Natural killer cell treated with Interleukin-12 subunit alpha and Interleukin-12 subunit beta and Interleukin-15 and Interleukin-18, amount 100 ng/mL, for 72 hours (primary cell): ENCODE measurements at regions not wholly inside any gene's neighbourhood (a gene's known extent, or its start where the extent isn't known, plus 50 kb on each side); places are given as distances from the start of the nearest gene placed in this dataset.
A peak's percentile ranks its signal among the peaks of the same experiment; 100 is the strongest.

Experiments used
- ATAC-seq, 2 donors: fragments of 150-1000 bp; cut with Tn5 transposase in 1 of 2; sonication (Bioruptor Pico), chemical (Tn5 transposase) in 1 of 2; 2 replicates each; pipeline ENCODE4 v1.10.0; 2021
- DNase-seq: peaks from one replicate; pipeline ENCODE4 v3.0.0; 2022; ENCODE audit warnings: low spot score
- H3K27ac Mint-ChIP-seq, 2 donors: 1 replicate in 1 of 2; 2 replicates in 1 of 2; pipeline ENCODE4 v1.8.0; 2022; ENCODE audit warnings: mixed read lengths in 2 of 2, mild to moderate bottlenecking in 1 of 2, moderate library complexity in 1 of 2
- H3K27me3 Mint-ChIP-seq, 2 donors: 1 replicate in 1 of 2; 2 replicates in 1 of 2; pipeline ENCODE4 v1.8.0; 2022; ENCODE audit warnings: mixed read lengths in 2 of 2
- H3K36me3 Mint-ChIP-seq: one replicate; pipeline ENCODE4 v1.8.0; 2022; ENCODE audit warnings: mixed read lengths
- H3K4me1 Mint-ChIP-seq, 2 donors: 1 replicate in 1 of 2; 2 replicates in 1 of 2; pipeline ENCODE4 v1.8.0; 2022; ENCODE audit warnings: low read depth in 2 of 2, mixed read lengths in 2 of 2, mild to moderate bottlenecking in 1 of 2
- H3K4me3 Mint-ChIP-seq: one replicate; pipeline ENCODE4 v1.8.0; 2022; ENCODE audit warnings: mixed read lengths
- H3K9me3 Mint-ChIP-seq: 2 replicates; pipeline ENCODE4 v1.8.0; 2022; ENCODE audit warnings: mixed read lengths

- no peaks in the 10 kb centered on the region for H3K9me3 Mint-ChIP-seq
- ATAC-seq (no peak), DNase-seq (no peak)
- no peak overlapping the region for H3K4me3 Mint-ChIP-seq
- H3K4me1 Mint-ChIP-seq = no peaks in the 10 kb centered on the region
- H3K27ac Mint-ChIP-seq = no peak overlapping the region
- H3K27me3 Mint-ChIP-seq = peaks cover 0 to 13% of the 10 kb centered on the region in 2 donors
- H3K36me3 Mint-ChIP-seq = no peaks in the 10 kb centered on the region
Measured at GRCh38 chr6:138570725-138571029, 71.4 kb upstream of the NHSL1 start.

DNA sequence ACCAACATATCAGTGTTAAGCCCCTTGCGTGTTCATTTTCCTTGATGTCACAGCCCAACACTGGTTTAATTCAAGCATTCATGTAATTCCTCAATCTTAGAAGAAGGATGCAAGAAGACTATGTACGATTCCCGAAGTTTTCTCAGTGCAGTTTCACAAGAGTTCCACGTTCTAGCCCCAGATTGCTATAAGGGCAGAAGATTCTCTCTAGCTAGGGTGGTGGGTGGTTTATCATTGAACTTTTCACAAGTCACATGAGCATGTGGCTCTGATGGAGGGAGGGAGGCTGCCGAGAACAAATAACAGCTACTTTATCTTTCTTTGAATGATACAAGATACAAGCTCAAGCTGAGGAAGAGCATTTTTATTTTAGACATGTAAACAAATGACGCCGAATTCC lies 71.9 kb upstream of the NHSL1 start:
- peaks cover 0 to 13% of the 10 kb centered on the region in 2 donors for H3K27me3 Mint-ChIP-seq
- no peaks in the 10 kb centered on the region for H3K9me3 Mint-ChIP-seq
- H3K4me3 Mint-ChIP-seq = no peak overlapping the region
- H3K4me1 Mint-ChIP-seq = no peaks in the 10 kb centered on the region
- DNase-seq (no peak), ATAC-seq (no peak)
- H3K27ac Mint-ChIP-seq = no peak overlapping the region
- no peaks in the 10 kb centered on the region for H3K36me3 Mint-ChIP-seq

DNA sequence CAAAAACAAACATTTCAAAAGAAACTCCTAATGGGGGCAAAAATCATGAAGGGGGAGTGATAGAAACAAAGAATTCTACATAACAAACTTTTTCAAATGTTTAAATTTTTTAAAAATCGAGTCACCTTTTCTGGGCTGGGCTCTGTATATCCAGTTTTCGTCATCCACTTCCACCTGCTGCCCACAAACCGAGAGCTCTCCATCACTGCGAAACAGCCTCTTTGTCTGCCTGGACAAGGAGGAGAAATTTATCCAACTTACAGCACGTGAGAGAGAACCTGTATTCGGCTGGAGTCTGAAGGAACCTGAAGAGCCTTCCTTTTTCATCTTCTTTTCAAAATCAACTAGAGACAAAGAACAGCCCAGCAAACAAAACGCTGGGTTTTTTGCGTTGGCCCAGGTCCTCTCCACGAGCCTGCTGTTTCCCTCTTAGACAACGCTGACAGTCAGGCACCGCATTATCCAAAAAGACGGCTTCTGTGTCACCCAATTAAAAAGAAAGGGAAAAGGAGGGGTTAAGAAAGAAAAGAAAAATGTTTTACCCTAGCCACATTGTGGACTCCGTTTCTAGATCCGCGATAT lies 72.4 kb upstream of the NHSL1 start:
- H3K27ac Mint-ChIP-seq = no peak overlapping the region
- DNase-seq = no peak
- H3K27me3 Mint-ChIP-seq = peaks cover 0 to 15% of the 10 kb centered on the region in 2 donors
- no peak for ATAC-seq
- H3K4me3 Mint-ChIP-seq = no peak overlapping the region
- no peaks in the 10 kb centered on the region for H3K9me3 Mint-ChIP-seq
- no peaks in the 10 kb centered on the region for H3K4me1 Mint-ChIP-seq
- H3K36me3 Mint-ChIP-seq = no peaks in the 10 kb centered on the region

DNA sequence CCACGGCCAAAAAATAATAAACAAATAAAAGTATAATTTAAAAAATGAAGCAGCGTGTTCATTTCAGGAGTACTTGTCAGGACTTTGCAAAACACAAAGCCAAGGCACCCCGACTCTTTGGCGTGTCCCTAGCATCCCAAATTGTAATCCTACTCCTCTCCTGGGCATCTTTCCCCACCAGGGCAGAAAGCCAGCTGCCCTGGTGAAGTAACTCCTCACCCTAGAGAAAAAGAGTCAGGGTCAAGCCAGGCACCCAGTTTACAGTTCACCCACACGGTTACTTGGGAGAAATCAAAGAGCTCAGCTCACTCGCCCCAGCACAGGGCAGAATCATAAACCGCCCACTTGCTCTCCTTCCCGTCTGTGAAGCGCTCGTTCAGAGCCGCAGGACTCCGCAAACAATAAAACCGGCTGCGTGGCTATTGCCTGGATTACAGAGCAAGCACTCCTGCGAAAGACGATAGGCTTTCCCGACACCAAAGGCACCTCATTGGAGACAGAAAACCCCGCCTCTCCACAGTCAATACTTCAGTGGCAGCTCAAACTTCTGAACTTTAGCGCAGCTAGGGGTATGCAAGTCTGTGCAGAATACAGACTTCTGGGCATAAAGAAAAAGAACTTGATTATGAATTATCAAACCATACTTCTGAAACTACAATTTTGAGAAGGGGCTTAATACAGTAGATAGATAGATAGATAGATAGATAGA lies 73.0 kb upstream of the NHSL1 start:
- Mint-ChIP-seq H3K36me3 (no peaks in the 10 kb centered on the region), H3K27me3 (peaks cover 0 to 15% of the 10 kb centered on the region in 2 donors), H3K4me3 (no peak overlapping the region), H3K4me1 (no peaks in the 10 kb centered on the region), H3K9me3 (no peaks in the 10 kb centered on the region), H3K27ac (no peak overlapping the region)
- ATAC-seq = no peak
- DNase-seq = no peak

DNA sequence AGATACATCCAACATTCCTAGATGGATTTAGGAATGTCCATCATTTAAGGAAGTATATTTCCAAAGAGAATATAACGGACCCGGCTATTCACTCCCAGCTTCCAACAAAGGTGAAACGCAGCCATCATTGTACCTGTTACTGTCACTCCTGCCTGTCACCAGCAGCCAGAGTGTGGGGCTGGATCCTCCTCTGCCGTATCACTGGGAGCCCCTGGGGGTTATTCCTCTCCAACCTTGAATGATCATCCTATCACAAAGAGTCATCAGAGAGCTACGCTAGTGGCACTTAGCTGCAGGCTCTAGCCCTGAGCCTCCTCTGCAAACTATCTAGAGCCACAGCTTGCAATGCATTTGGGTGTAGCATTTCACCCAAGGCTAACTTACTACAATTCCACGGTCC lies 73.6 kb upstream of the NHSL1 start:
- Mint-ChIP-seq H3K27me3 (peaks cover 0 to 13% of the 10 kb centered on the region in 2 donors), H3K4me3 (no peak overlapping the region)

GRCh38 chr6:138575257-138575656 lies 76.0 kb upstream of the NHSL1 start:
- H3K36me3 Mint-ChIP-seq = no peaks in the 10 kb centered on the region
- DNase-seq (no peak), ATAC-seq (no peak)
- no peaks in the 10 kb centered on the region for H3K9me3 Mint-ChIP-seq
- H3K4me1 Mint-ChIP-seq = no peaks in the 10 kb centered on the region
- no peak overlapping the region for H3K4me3 Mint-ChIP-seq
- H3K27ac Mint-ChIP-seq = no peak overlapping the region
- H3K27me3 Mint-ChIP-seq = peaks cover 0 to 9% of the 10 kb centered on the region in 2 donors

More for the DNA sequence above, 73.6 kb upstream of the NHSL1 start:
- no peak for DNase-seq
- no peak for ATAC-seq
- Mint-ChIP-seq H3K27ac (no peak overlapping the region), H3K4me1 (no peaks in the 10 kb centered on the region), H3K36me3 (no peaks in the 10 kb centered on the region), H3K9me3 (no peaks in the 10 kb centered on the region)

DNA sequence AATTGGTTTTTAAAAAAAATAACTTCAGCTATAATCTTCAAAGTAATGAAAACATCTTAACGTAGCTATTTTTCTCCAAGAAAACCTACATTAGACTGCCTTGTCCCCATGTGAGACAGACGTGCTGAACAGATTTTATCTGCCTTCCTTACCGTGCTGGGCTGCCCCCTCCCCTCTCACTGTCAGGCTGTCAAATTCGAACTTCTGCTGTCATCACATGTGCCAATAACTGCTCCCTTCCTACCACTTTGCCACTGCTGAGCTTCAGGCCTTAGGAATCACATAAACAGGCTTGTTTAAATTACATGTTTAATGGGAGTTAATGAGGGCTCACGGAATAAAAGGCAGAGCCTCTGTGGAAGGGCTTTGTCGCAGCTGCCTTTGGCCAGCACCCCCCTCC lies 77.0 kb upstream of the NHSL1 start:
- Mint-ChIP-seq H3K4me3 (no peak overlapping the region), H3K27me3 (peaks cover 0 to 9% of the 10 kb centered on the region in 2 donors), H3K4me1 (no peaks in the 10 kb centered on the region), H3K36me3 (no peaks in the 10 kb centered on the region), H3K9me3 (no peaks in the 10 kb centered on the region), H3K27ac (no peak overlapping the region)
- DNase-seq (no peak), ATAC-seq (no peak)

DNA sequence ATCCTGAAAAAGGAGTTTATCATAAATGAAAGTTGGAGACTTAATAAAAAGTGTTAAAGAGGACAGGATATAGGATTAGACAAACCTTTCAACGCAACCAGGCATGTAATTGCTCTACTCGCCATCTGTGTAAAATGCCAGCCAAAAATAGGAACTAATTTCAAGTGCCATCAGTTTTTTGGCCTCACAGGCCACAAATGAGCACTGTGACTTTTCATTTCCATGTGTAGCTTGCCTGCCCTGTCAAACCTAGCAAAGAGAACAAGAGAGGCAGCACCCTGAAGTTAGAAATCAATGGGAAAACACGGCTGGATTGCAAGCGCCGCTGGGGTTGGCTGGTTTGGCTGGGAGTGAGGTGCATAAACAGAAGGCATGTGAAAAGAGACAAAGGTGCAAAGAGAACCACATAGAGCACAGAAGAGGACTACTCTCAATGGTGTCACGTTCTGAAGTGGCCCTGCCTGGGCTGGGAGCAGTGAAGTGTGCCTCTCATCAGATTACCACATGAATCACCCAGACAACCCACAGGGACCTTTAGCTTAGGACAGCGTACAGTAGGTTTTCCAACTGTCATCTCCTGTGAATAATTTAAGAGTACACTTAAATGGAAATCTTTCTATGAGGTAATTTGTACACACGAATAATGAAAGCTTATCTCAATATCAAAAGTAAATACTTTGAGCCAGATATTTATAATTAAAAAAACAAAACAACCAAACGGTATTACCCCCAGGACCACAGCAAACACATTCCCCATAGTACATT lies 78.0 kb upstream of the NHSL1 start:
- Mint-ChIP-seq H3K9me3 (no peaks in the 10 kb centered on the region), H3K4me1 (no peaks in the 10 kb centered on the region), H3K36me3 (no peaks in the 10 kb centered on the region), H3K4me3 (no peak overlapping the region), H3K27me3 (peaks cover 0 to 5% of the 10 kb centered on the region in 2 donors), H3K27ac (no peak overlapping the region)
- DNase-seq (no peak), ATAC-seq (no peak)

DNA sequence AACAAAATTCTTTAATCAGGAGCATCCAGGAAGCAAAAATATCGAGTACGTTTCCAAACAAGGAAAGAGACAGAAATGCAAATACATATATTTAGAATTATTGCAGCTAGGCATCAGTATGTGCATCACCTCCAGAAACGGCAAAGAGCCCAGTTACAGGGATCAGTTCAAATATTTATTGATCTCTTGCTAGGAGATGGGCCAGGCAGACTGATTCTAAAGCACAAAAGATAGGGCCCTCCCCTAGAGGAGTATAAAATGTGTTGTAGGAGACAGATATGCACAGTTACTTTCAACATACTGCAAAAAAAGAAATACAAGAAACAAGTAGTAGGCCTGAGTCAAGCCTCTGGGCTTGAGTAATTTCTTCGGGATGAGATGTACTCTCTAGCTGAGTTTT lies 80.7 kb upstream of the NHSL1 start:
- no peak overlapping the region for H3K4me3 Mint-ChIP-seq

DNA sequence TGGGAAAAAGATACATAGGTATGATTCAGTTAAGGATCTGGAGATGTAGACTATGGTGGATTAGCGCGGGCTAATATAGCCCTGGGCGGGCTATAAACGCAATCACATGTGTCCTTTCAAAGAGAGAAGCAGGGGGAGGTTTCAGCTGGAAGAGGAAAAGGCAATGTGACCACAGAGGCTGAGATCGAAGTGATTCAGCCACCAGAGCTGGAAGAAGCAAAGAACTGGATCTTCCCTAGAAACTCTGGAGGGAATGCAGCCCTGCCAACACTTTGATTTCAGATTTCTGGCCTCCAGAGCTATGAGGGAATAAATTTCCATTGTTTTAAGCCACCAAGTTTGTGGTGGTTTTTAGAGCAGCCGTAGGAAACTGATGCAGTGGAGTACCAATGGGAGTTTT lies 81.5 kb upstream of the NHSL1 start:
- H3K4me3 Mint-ChIP-seq = no peak overlapping the region
- no peak for ATAC-seq

More for the DNA sequence above, 80.7 kb upstream of the NHSL1 start:
- H3K27me3 Mint-ChIP-seq = peaks cover 0 to 2% of the 10 kb centered on the region in 2 donors
- H3K9me3 Mint-ChIP-seq = no peaks in the 10 kb centered on the region
- ATAC-seq (no peak), DNase-seq (no peak)
- H3K27ac Mint-ChIP-seq = no peak overlapping the region
- H3K36me3 Mint-ChIP-seq = no peaks in the 10 kb centered on the region
- H3K4me1 Mint-ChIP-seq = no peaks in the 10 kb centered on the region

GRCh38 chr6:138582573-138582972 lies 83.3 kb upstream of the NHSL1 start:
- no peak for DNase-seq
- Mint-ChIP-seq H3K4me1 (no peaks in the 10 kb centered on the region), H3K27me3 (no peaks in the 10 kb centered on the region), H3K9me3 (no peaks in the 10 kb centered on the region), H3K27ac (no peak overlapping the region), H3K4me3 (no peak overlapping the region), H3K36me3 (no peaks in the 10 kb centered on the region)
- no peak for ATAC-seq

More for the DNA sequence above, 81.5 kb upstream of the NHSL1 start:
- Mint-ChIP-seq H3K27me3 (peaks cover 0 to 2% of the 10 kb centered on the region in 2 donors), H3K9me3 (no peaks in the 10 kb centered on the region), H3K27ac (no peak overlapping the region), H3K4me1 (no peaks in the 10 kb centered on the region), H3K36me3 (no peaks in the 10 kb centered on the region)
- DNase-seq = no peak

DNA sequence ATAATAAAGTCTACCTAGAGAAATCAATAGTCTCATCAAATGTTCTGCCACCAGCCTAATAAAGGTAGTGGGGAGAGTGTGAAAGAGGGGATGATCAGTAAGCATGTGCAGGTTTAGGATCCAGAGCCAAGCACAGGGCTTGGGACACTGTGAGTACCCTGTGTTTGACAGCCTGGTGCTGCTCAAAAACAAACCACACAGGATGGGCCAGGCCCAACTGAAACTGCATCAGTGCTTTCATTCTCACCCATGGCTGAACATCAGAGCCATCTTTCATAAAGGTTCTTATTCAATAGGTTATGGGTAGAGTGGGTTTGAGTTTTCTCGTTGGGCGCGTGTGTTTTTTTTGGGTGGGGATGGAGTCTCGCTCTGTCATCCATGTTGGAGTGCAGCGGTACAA lies 87.3 kb upstream of the NHSL1 start:
- ATAC-seq (no peak), DNase-seq (no peak)
- H3K27ac Mint-ChIP-seq = no peak overlapping the region
- peaks cover 7 to 15% of the 10 kb centered on the region in 2 donors for H3K4me1 Mint-ChIP-seq
- no peak overlapping the region for H3K4me3 Mint-ChIP-seq
- H3K9me3 Mint-ChIP-seq = no peaks in the 10 kb centered on the region
- no peaks in the 10 kb centered on the region for H3K36me3 Mint-ChIP-seq
- peaks cover 0 to 1% of the 10 kb centered on the region in 2 donors for H3K27me3 Mint-ChIP-seq

GRCh38 chr6:138588805-138589434 lies 89.6 kb upstream of the NHSL1 start:
- peak in 1 of 2 donors; percentile 68 for ATAC-seq
- H3K9me3 Mint-ChIP-seq = no peaks in the 10 kb centered on the region
- no peaks in the 10 kb centered on the region for H3K36me3 Mint-ChIP-seq
- no peak for DNase-seq
- no peak overlapping the region for H3K27ac Mint-ChIP-seq
- H3K4me1 Mint-ChIP-seq = peaks cover 17 to 29% of the 10 kb centered on the region in 2 donors
- H3K27me3 Mint-ChIP-seq = peaks cover 0 to 2% of the 10 kb centered on the region in 2 donors
- no peak overlapping the region for H3K4me3 Mint-ChIP-seq
